ENCODE measurements at regions not wholly inside any gene's neighbourhood (a gene's known extent, or its start where the extent isn't known, plus 50 kb on each side); places are given as distances from the start of the nearest gene placed in this dataset.
A peak's percentile ranks its signal among the peaks of the same experiment; 100 is the strongest.

DNA sequence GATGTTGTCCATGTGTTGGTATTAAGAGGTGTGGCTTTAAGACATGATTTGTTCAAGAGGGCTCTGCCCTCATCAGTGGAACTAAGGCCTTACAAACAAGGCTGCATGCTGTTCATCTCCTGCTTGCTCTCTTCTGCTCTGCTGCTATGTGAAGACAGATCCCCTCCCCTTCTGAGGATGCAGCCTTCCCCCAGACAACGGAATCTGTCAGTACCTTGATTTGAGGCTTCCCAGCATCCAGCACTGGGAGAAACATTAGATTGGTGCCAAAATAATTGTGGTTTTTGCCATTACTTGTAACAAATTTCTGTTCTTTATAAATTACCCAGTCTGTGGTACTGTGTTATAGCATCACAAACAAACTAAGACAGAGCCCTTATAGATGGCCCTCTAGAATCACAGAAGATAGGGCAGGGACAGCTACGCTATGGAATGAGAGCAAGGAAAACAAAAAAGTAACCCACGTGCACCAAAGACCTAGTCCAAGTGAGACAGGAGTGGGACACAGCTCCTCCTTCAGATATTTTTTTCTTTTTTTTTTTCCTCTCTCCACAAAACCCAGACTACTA is 151.5 kb upstream of the RXFP2 start:
- Histone ChIP-seq H3K27me3 (no peaks in the 10 kb centered on the region), H3K4me3 (no peak overlapping the region), H3K36me3 (no peaks in the 10 kb centered on the region), H3K9me3 (peaks cover 0 to 14% (median 3%) of the 10 kb centered on the region in 4 donors), H3K27ac (replicated peaks in 1 of 4) (no peak overlapping the region), H3K4me1 (peaks cover 0 to 5% (median 0%) of the 10 kb centered on the region in 4 donors)
- WGBS, result 49% methylated on average over 3 of the region's 3 CpGs
- DNase-seq (ENCODE audit: extremely low spot score), result peak; percentile 37
- TF ChIP-seq CTCF (IDR thresholded peaks at IDR 0.05) (no peak), POLR2A (IDR thresholded peaks at IDR 0.05; ENCODE audit: low read depth) (no peak), POLR2AphosphoS5 (IDR thresholded peaks at IDR 0.05) (no peak), EP300 (IDR thresholded peaks at IDR 0.05) (no peak)
- intact Hi-C loops (cut with DNase I), result no loop called here

- H3K4me1 ChIP-seq, result peaks cover 0 to 5% (median 0%) of the 10 kb centered on the region in 4 donors
- peaks cover 0 to 14% (median 3%) of the 10 kb centered on the region in 4 donors for H3K9me3 ChIP-seq
- no peak overlapping the region for H3K27ac ChIP-seq (replicated peaks in 1 of 4)
- no peaks in the 10 kb centered on the region for H3K36me3 ChIP-seq
- no peak overlapping the region for H3K4me3 ChIP-seq
- peak; percentile 57 for DNase-seq (ENCODE audit: extremely low spot score)
- TF ChIP-seq CTCF (IDR thresholded peaks at IDR 0.05) (no peak), POLR2AphosphoS5 (IDR thresholded peaks at IDR 0.05) (no peak), POLR2A (IDR thresholded peaks at IDR 0.05; ENCODE audit: low read depth) (no peak)
- no peaks in the 10 kb centered on the region for H3K27me3 ChIP-seq
- intact Hi-C loops (cut with DNase I), result no loop called here
- 80% methylated on average over 3 of the region's 3 CpGs for WGBS
Observed at GRCh38 chr13:31588316-31588715, 151.0 kb upstream of the RXFP2 start.

GRCh38 chr13:31588893-31589292 is 150.4 kb upstream of the RXFP2 start:
- H3K9me3 ChIP-seq, result peaks cover 0 to 11% (median 2%) of the 10 kb centered on the region in 4 donors
- no peaks in the 10 kb centered on the region for H3K27me3 ChIP-seq
- intact Hi-C loops (cut with DNase I), result no loop called here
- TF ChIP-seq CTCF (IDR thresholded peaks at IDR 0.05), result no peak
- no peak for TF ChIP-seq POLR2AphosphoS5 (IDR thresholded peaks at IDR 0.05)
- TF ChIP-seq POLR2A (IDR thresholded peaks at IDR 0.05; ENCODE audit: low read depth), result no peak
- TF ChIP-seq EP300 (IDR thresholded peaks at IDR 0.05), result no peak
- DNase-seq (ENCODE audit: extremely low spot score), result peak; percentile 21
- H3K36me3 ChIP-seq, result no peaks in the 10 kb centered on the region
- H3K4me3 ChIP-seq, result no peak overlapping the region
- 78% methylated on average over 1 of the region's 1 CpG for WGBS
- H3K27ac ChIP-seq (replicated peaks in 1 of 4), result no peak overlapping the region
- peaks cover 0 to 5% (median 0%) of the 10 kb centered on the region in 4 donors for H3K4me1 ChIP-seq

GRCh38 chr13:31591642-31592233 is 147.6 kb upstream of the RXFP2 start:
- Histone ChIP-seq H3K27ac (replicated peaks in 1 of 4) (no peak overlapping the region), H3K9me3 (no peaks in the 10 kb centered on the region), H3K4me3 (no peak overlapping the region), H3K4me1 (peaks cover 0 to 5% (median 0%) of the 10 kb centered on the region in 4 donors), H3K36me3 (no peaks in the 10 kb centered on the region), H3K27me3 (no peaks in the 10 kb centered on the region)
- WGBS, result 16% methylated on average over 4 of the region's 4 CpGs
- intact Hi-C loops (cut with DNase I), result no loop called here
- no peak for DNase-seq (ENCODE audit: extremely low spot score)
- no peak for TF ChIP-seq POLR2AphosphoS5 (IDR thresholded peaks at IDR 0.05)
- no peak for TF ChIP-seq EP300 (IDR thresholded peaks at IDR 0.05)
- no peak for TF ChIP-seq CTCF (IDR thresholded peaks at IDR 0.05)
- TF ChIP-seq POLR2A (IDR thresholded peaks at IDR 0.05; ENCODE audit: low read depth), result no peak

All from esophagus muscularis mucosa (tissue), 4 donors.